HG03378 (cell line): ENCODE measurements at regions not wholly inside any gene's neighbourhood (a gene's known extent, or its start where the extent isn't known, plus 50 kb on each side); places are given as distances from the start of the nearest gene placed in this dataset.
"Not testable (repeated sequence)": the region's sequence is repeated elsewhere in the genome, so short reads cannot be mapped to it uniquely, and the experiment has no call there.

Experiments
- ATAC-seq: cut with Tn5 transposase; IDR thresholded peaks from one replicate; pipeline ENCODE4 v1.9.1; 2021; ENCODE audit warnings: mild to moderate bottlenecking, moderate library complexity; ENCODE audit not compliant: unreplicated experiment

DNA sequence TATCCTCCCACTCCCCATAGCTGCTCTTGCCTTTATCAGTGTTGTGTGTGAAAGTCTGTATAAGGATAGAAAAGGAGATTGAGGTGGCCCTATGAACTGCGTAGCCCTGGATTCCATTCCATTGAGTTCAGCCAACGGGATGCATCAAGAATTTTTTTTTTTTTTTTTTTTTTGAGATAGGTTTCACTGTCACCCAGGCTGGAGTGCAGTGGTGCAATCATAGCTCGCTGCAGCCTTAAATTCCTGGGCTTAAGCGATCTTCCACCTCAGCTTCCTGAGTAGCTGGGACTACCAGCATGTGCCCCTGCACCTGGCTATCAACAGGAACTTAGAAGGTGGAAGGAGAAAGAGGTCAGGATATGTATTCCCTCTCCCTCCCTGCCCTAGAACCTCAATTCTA lies 187.2 kb upstream of the SPRY1 start:
- ATAC-seq: no peak

- ATAC-seq: no peak
Observed at GRCh38 chr4:123215536-123215935, 181.1 kb upstream of the SPRY1 start.

DNA sequence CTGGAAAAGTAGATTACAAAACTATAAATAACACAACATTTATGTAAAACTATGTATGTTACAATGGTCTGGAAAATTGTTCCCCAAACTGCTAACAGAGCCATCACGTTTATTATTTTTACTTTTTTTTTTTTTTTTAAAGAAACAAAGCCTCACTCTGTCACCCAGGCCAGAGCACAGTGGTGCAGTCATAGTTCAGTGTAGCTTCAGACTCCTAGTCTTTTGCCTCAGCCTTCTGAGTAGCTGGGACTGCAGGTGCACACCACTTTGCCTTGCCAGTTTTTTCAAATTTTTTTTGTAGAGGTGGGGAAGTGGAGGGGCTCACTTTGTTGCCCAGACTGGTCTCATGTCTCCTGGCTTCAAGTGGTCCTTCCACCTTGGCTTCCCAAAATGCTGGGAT lies 180.1 kb upstream of the SPRY1 start:
- no peak for ATAC-seq

DNA sequence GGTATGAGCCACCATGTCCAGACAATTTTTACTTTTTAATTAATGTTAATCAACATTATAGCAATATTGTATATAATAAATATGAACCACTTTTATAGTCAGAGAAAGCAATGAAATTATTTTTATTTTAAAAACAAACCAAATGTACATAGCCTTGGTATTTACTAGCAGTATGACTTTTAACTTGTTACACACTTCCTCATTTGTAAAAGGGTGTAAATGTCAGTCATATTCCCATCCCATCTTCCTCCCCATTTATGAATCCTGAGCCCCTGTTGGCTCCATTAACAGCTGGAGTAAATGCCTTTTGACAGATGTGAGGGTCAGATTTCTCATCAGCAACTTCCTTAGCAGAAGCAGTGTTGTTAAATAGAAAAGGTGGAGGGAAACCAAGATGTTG lies 179.6 kb upstream of the SPRY1 start:
- no peak for ATAC-seq

GRCh38 chr4:123217664-123218063 lies 178.9 kb upstream of the SPRY1 start:
- ATAC-seq: no peak

DNA sequence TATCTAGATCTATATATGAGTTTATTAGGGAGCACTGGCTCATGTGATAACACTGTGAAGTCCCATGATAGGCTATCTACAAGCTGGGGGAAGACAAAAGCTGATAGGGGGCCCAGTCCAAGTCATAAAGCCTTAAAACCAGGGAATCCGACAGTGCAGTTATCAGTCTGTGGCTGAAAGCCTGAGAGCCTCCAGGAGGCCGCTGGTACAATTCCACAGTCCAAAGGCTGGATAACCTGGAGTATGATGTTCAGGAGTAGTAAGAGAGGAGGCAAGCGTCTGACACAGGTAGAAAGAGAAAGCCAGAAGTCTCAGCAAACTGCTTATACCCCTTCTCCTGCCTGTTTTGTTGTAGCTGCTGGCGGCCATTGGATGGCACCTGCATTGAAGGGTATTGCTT lies 177.6 kb upstream of the SPRY1 start:
- ATAC-seq: no peak

- no peak for ATAC-seq
Observed at GRCh38 chr4:123229286-123229685, 167.3 kb upstream of the SPRY1 start.

- no peak for ATAC-seq
Observed at GRCh38 chr4:123230061-123230460, 166.5 kb upstream of the SPRY1 start.

- ATAC-seq: no peak
Observed at GRCh38 chr4:123232439-123232838, 164.2 kb upstream of the SPRY1 start.

- ATAC-seq: no peak
Observed at GRCh38 chr4:123233136-123233768, 163.3 kb upstream of the SPRY1 start.

DNA sequence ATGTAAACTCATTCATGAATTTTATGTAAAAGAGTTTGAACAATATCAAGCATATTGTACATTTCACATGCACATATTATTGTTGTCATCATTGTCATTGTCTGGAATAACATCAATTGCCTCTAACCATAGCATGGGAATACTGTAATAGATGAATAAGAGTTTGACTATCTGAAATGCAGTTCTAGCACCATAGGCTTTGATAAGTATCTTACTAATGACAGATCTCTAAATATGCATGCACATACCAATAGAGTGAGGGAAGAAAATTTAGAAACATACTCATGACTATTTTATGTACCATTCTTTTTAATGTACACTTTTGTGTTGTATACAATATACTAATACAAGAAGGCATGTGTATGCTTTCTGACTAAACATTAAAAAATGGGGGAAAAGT lies 161.6 kb upstream of the SPRY1 start:
- ATAC-seq: no peak

DNA sequence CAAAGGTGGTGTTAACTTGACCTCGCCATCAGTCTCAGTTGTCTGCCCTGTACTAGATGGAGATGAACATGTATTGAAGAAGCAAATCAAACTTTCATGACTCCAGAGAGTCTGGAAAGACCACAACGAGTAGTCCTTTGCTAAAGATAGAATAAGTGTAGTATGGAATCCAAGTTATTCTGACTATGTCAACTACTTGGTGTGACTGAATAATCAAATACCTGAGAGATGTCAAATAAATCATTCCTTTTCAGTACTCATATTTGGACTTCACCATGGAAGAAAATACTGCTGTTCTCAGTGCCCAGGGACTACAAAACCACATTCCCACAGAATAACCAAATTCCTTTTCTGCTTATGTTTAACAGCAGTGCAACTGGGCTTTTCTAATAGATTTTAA lies 161.2 kb upstream of the SPRY1 start:
- no peak for ATAC-seq

DNA sequence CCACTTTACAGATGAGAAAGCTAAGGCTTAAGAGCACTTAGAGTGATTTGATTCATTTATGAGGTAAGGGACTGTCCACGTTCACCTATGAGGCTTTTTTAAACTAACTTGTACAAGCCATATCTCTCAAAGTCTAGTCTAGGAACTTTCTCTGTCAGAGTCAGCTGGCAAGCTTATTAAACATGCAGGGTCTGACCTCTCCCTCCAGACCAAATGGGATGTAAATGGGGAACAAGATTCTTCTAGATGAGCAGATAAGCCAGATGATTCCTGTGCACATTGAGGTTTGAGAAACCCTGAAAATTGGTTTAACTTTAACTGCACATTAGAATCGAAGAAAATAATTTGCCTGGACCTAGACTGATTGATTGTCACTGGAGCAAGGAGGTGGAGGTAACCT lies 160.0 kb upstream of the SPRY1 start:
- no peak for ATAC-seq

- not testable (repeated sequence) for ATAC-seq
Observed at GRCh38 chr4:123240286-123240685, 156.3 kb upstream of the SPRY1 start.

GRCh38 chr4:123243220-123243619 lies 153.4 kb upstream of the SPRY1 start:
- not testable (repeated sequence) for ATAC-seq

DNA sequence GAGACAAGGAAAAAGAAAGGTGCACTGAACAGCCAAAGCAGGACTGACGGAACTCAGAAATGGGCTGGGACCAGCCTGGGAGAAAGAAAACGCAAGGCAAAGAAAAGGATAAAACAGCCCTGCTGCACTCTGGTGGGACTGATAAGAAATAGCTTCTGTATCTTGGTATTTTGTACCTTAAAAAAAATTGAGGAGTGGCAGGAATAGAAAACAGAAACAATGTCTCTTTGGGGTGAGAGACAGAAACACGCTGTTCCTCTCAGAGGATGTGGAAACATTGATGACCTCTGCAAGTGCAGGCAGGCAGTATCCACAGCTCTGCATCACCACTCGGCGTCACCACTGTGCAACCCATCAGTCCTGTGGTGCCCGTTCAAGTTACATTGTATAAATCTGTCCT lies 152.5 kb upstream of the SPRY1 start:
- ATAC-seq: peak; percentile 54

GRCh38 chr4:123246085-123246484 lies 150.5 kb upstream of the SPRY1 start:
- no peak for ATAC-seq

- ATAC-seq: no peak
Observed at GRCh38 chr4:123248085-123248659, 148.4 kb upstream of the SPRY1 start.

- no peak for ATAC-seq
Observed at GRCh38 chr4:123249821-123250220, 146.8 kb upstream of the SPRY1 start.

DNA sequence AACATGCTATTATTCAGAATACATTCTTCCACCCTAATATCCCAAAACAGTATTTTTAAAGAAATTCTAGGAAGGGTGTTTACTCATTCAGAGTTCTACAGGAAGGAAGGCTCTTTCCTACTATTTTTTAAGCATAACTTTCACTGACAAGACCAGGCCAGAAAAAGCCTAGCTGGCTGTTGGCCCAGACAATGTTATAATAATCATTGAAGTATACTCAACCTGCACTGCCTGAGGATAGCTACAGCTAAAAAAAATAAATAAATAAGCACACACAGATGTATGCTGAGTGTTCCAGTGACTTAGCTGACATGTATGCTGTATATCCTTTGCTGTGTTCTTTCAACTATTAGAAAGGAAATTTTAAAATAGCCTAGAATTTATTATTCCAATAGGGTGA lies 145.8 kb upstream of the SPRY1 start:
- no peak for ATAC-seq

DNA sequence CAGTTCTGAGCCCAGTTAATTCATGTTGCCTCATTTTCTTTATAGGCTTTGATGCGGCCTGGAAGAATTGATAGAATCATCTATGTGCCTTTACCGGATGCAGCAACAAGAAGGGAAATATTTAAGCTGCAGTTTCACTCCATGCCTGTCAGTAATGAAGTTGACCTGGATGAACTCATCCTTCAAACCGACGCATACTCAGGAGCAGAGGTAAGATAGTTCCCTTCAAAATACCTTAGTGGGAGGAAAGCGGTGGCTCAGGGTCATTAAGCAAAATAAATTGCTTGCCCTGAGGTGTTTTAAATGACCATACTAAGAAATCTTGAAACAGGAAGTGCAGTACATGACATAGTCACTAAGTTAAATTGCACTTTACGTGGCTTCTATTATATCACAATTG lies 140.6 kb upstream of the SPRY1 start:
- ATAC-seq: no peak

DNA sequence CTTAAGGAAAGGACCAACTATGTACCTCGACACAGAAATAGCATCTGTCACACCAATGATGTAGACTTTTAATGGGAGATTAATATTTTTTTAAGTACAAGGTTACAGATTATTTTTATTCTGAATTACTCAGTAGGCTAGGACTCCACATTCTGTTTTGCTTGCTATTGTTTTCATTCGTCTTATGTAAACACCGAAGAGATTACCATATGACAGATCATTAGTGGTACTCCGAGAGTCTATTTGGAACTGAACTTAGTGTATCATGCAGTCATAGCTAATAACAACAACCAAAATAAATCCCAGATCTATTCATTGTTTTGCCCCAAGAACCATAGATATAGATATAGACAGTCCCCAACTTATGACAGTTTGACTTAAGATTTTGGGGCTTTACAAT lies 139.7 kb upstream of the SPRY1 start:
- no peak for ATAC-seq

DNA sequence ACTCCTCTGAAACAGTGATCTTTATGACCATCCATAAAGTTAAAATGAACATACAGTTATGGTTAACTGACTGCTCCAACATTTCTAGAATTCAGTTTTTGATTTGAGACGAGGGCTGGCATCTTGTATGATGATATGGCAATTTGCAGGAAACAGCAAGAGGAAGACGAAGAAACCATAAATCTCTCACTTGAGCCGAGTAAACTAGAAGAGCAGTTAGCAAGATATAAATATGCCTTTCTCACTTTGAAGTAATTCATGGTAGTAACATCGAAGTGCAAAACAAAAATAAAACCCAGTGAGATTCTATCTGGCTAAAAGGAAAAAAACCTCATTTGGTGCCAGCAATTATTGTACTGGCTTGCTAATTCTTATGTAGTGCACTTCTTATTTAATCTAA lies 139.0 kb upstream of the SPRY1 start:
- no peak for ATAC-seq
